ENCODE measurements at regions not wholly inside any gene's neighbourhood (a gene's known extent, or its start where the extent isn't known, plus 50 kb on each side); places are given as distances from the start of the nearest gene placed in this dataset.

GRCh38 chr5:3852161-3852916, 256.7 kb downstream of the IRX1 start:
- Mint-ChIP-seq H3K4me1 (no peaks in the 10 kb centered on the region), H3K27me3 (no peaks in the 10 kb centered on the region), H3K36me3 (no peaks in the 10 kb centered on the region), H3K4me3 (no peak overlapping the region), H3K9me3 (ENCODE audit: low read depth) (peaks cover 6% of the 10 kb centered on the region), H3K27ac (no peak overlapping the region)
- CTCF ChIA-PET = no interaction called here
- ATAC-seq (no peak), DNase-seq (no peak)

DNA sequence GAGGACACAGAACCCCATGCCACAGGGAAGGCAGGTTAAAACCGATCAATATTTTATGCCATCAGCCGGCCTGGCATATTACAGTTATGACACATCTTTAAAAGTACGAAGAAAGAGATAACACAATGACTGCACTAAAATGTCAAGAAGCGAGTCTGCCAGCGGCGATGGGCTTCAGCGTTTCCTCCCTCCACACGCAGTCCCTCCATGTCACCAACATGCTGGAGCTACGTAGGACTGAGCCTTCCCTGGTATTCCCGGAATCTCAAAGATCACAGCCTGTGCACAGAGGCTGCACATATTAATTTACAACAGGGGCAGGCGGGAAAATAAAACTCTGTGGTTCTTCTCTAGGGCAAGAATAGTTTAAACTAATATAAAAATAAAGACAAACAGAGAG, 257.7 kb downstream of the IRX1 start:
- Mint-ChIP-seq H3K27ac (no peak overlapping the region), H3K36me3 (no peaks in the 10 kb centered on the region), H3K4me1 (no peaks in the 10 kb centered on the region), H3K27me3 (no peaks in the 10 kb centered on the region), H3K4me3 (no peak overlapping the region), H3K9me3 (ENCODE audit: low read depth) (peaks cover 4% of the 10 kb centered on the region)
- no peak for DNase-seq
- CTCF ChIA-PET = no interaction called here
- ATAC-seq = no peak

DNA sequence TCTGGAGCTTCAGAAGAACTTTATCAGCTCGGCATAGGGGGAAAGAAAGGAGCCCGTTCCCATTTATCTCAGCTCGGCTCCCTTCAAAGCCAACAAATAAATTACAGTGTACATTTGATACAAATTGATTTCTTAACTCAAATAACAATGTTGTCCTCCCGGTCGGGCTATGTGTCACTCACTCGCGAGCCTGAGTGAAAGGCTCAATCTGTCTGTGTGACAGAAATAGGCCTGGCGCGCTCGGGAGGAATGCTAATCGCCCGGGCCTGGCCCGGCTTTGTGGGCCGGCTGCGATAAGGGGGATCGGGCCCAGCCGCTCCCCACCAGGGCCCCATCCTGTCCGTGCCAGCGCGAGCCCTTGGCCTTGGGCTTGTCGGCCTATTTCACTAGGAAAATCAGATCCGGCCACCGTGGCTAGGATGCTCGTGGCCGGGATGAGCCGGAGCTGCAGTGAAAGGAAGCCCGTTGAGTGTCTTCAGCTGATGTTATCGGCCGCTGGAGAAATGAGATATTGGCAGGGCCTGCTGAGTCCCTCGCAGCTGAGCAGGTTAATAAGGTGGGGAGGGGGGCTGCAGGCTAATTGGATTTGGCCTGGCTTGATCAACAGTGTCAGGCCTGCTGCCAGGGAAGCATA, 258.7 kb downstream of the IRX1 start:
- Mint-ChIP-seq H3K4me3 (no peak overlapping the region), H3K36me3 (no peaks in the 10 kb centered on the region), H3K4me1 (no peaks in the 10 kb centered on the region), H3K9me3 (ENCODE audit: low read depth) (peaks cover 8% of the 10 kb centered on the region), H3K27me3 (no peaks in the 10 kb centered on the region), H3K27ac (no peak overlapping the region)
- DNase-seq = no peak
- ATAC-seq = no peak
- CTCF ChIA-PET = no interaction called here

GRCh38 chr5:3856036-3856435, 260.4 kb downstream of the IRX1 start:
- peaks cover 10% of the 10 kb centered on the region for H3K9me3 Mint-ChIP-seq (ENCODE audit: low read depth)
- CTCF ChIA-PET = no interaction called here
- H3K27me3 Mint-ChIP-seq = no peaks in the 10 kb centered on the region
- no peaks in the 10 kb centered on the region for H3K36me3 Mint-ChIP-seq
- H3K4me1 Mint-ChIP-seq = no peaks in the 10 kb centered on the region
- no peak for DNase-seq
- no peak overlapping the region for H3K4me3 Mint-ChIP-seq
- H3K27ac Mint-ChIP-seq = no peak overlapping the region
- no peak for ATAC-seq

- no peak for ATAC-seq
- DNase-seq = no peak
- CTCF ChIA-PET = no interaction called here
- Mint-ChIP-seq H3K9me3 (ENCODE audit: low read depth) (peaks cover 5% of the 10 kb centered on the region), H3K27me3 (no peaks in the 10 kb centered on the region), H3K4me1 (no peaks in the 10 kb centered on the region), H3K27ac (no peak overlapping the region), H3K4me3 (no peak overlapping the region), H3K36me3 (no peaks in the 10 kb centered on the region)
Observed at GRCh38 chr5:3858524-3858923, 262.9 kb downstream of the IRX1 start.

DNA sequence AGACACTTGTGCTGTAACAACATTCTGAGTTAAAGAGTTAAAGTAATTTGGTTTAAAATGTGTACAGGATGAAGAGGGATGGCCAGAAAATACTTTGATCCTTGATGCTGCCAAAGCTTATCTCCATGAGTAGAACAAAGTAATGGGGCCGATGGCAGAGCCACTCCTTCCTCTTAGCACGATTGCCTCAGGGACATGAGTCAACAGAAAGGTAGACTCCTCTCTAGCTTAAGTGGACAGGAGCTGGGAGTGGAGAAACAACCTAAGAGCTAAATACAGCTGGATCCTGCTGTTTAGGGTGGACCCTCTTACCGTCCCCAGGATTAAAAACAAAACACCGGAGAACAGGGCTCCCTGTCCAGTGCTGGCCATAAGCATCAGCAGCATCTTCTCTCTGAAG, 267.3 kb downstream of the IRX1 start:
- no peak for ATAC-seq
- H3K36me3 Mint-ChIP-seq = no peaks in the 10 kb centered on the region

DNA sequence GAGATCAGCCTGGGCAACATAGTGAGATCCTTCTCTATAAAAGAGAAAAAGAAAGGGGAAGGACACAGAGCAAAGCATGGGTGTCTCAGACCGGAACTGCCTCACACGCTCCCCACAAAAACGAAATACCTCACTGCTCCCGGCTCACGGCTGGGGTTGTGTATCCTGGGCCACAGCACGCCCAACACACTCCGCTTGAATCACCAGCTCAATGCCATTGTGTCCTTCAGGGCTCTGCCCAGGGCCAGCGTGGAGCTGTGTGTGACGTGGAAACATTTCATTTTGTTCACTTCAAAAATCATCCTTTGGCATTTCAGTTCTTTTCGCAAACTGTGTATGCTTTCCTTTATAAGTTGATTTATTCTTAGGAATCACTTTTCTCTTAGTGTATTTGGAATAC, 279.5 kb downstream of the IRX1 start:
- CTCF ChIA-PET = no interaction called here
- Mint-ChIP-seq H3K4me3 (no peak overlapping the region), H3K36me3 (no peaks in the 10 kb centered on the region), H3K4me1 (no peaks in the 10 kb centered on the region), H3K9me3 (ENCODE audit: low read depth) (peaks cover 14% of the 10 kb centered on the region), H3K27me3 (no peaks in the 10 kb centered on the region), H3K27ac (no peak overlapping the region)
- DNase-seq (no peak), ATAC-seq (no peak)

More for the DNA sequence above, 267.3 kb downstream of the IRX1 start:
- Mint-ChIP-seq H3K27me3 (no peaks in the 10 kb centered on the region), H3K27ac (no peak overlapping the region), H3K4me3 (no peak overlapping the region), H3K9me3 (ENCODE audit: low read depth) (peaks cover 8% of the 10 kb centered on the region), H3K4me1 (no peaks in the 10 kb centered on the region)
- CTCF ChIA-PET = no interaction called here
- DNase-seq = no peak

DNA sequence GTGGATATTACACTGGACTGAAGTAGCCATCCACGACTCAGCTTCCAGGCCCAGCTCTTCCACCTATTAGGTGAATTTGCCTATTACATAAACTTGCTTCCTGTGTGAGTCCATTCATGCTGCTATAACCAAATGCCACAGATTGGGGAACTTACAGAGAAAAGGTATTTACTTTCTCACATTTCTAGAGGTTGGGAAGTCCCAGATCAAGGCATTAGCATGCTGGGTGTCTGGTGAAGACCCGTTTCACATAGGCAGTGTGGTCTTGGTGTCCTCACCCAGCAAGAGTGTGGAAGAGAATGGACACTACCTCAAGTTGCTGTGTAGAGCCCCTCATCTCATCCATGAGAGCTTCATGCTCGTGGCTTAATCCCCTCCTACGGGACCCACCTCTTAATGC, 282.6 kb downstream of the IRX1 start:
- CTCF ChIA-PET = no interaction called here
- Mint-ChIP-seq H3K4me3 (no peak overlapping the region), H3K27me3 (no peaks in the 10 kb centered on the region)

DNA sequence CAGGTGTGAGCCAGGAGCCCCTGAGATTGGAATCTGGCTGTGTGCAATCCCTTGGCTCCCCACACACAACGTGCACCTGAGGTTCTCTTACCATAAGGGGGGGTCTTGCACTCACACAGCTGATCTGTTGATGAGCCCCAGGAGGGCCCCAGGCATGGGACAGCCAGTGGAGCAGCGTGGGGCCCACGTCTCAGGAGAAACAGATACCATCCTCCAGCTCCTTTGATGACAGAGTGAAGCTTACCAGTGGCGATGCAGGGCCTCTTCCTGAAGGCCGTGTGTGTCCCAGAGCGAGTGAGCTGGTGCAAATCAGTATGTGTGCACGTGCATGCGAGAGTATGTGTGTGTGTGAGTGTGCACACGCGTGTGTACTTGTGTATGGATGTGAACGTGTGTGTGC, 287.4 kb downstream of the IRX1 start:
- CTCF ChIA-PET = no interaction called here
- Mint-ChIP-seq H3K9me3 (ENCODE audit: low read depth) (peaks cover 3% of the 10 kb centered on the region), H3K36me3 (no peaks in the 10 kb centered on the region), H3K27ac (no peak overlapping the region), H3K27me3 (no peaks in the 10 kb centered on the region), H3K4me3 (no peak overlapping the region), H3K4me1 (no peaks in the 10 kb centered on the region)
- no peak for DNase-seq
- ATAC-seq = no peak

More for the DNA sequence above, 282.6 kb downstream of the IRX1 start:
- H3K27ac Mint-ChIP-seq = no peak overlapping the region
- peaks cover 11% of the 10 kb centered on the region for H3K9me3 Mint-ChIP-seq (ENCODE audit: low read depth)
- no peak for DNase-seq
- no peaks in the 10 kb centered on the region for H3K36me3 Mint-ChIP-seq
- H3K4me1 Mint-ChIP-seq = no peaks in the 10 kb centered on the region
- ATAC-seq = no peak

DNA sequence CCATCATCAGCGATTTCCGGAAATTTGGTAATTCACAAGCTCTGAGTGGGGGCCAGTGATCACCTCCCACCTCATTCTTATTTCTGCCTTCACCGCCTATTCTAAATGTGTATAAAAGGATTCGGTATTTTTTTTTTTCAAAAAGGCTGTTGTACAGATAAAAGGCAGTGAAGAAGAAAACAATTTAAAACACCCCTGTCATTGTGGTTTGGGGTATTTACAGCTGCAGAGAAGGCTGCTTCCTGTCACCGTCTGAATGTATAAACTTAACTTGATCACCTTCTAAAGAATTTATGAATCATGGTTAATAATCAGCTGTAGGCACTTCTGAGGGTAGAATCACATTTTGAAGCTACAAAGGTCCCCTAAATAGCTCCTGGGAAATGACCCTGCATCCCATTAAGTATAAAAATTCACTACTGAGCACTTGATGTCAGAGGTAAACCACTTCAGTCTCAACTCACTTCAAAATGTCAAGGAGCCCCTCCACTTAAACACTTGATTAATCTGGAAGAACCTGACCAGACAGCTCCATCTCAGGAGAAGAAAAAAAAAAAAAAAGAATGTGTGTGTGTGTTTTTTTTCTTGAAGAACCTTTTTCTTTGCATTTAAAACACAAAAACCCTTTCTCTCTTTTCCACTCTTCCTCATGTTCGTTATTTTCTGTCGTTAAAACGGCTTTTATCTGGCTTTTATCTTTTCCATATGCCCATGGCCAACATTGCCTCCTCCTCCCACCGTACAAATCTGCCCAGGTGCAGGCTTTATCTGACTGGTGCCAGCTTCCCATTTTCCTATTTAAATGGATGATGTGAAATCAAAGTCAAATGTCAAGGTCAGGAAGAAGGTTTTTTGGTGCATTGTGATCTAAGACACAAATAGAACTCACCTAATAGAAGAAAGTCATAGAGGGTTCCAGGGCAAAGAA, 291.2 kb downstream of the IRX1 start:
- Mint-ChIP-seq H3K4me3 (no peak overlapping the region), H3K9me3 (ENCODE audit: low read depth) (peaks cover 8% of the 10 kb centered on the region), H3K4me1 (no peaks in the 10 kb centered on the region), H3K36me3 (no peaks in the 10 kb centered on the region), H3K27ac (no peak overlapping the region), H3K27me3 (no peaks in the 10 kb centered on the region)
- DNase-seq (no peak), ATAC-seq (no peak)
- CTCF ChIA-PET = no interaction called here

DNA sequence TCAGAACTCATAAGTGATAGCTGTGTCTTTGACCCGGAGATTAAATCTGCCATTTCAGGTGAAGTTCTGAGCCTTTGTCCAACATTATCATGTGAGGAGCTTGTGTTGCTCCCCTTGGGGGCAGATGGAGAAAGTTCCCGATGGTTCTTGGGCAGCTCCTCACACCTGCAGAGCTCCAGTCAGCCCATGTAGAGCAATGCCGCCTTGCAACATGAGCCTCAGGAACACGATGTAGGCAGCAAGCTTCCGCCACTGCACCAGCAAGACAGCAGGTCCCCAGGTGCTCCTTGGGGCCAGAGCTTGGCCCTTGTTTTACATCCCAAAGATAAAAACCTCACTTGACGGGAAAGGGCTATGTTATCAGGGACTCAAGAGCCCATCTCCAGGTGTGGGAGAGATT, 292.7 kb downstream of the IRX1 start:
- Mint-ChIP-seq H3K9me3 (ENCODE audit: low read depth) (peaks cover 8% of the 10 kb centered on the region), H3K4me3 (no peak overlapping the region), H3K27ac (no peak overlapping the region), H3K27me3 (no peaks in the 10 kb centered on the region), H3K36me3 (no peaks in the 10 kb centered on the region), H3K4me1 (no peaks in the 10 kb centered on the region)
- DNase-seq = no peak
- no peak for ATAC-seq
- CTCF ChIA-PET = no interaction called here

GRCh38 chr5:3889412-3890142, 293.9 kb downstream of the IRX1 start:
- Mint-ChIP-seq H3K9me3 (ENCODE audit: low read depth) (peaks cover 8% of the 10 kb centered on the region), H3K4me3 (no peak overlapping the region), H3K27me3 (no peaks in the 10 kb centered on the region), H3K4me1 (no peaks in the 10 kb centered on the region), H3K36me3 (no peaks in the 10 kb centered on the region), H3K27ac (no peak overlapping the region)
- ATAC-seq (no peak), DNase-seq (no peak)
- CTCF ChIA-PET = no interaction called here

DNA sequence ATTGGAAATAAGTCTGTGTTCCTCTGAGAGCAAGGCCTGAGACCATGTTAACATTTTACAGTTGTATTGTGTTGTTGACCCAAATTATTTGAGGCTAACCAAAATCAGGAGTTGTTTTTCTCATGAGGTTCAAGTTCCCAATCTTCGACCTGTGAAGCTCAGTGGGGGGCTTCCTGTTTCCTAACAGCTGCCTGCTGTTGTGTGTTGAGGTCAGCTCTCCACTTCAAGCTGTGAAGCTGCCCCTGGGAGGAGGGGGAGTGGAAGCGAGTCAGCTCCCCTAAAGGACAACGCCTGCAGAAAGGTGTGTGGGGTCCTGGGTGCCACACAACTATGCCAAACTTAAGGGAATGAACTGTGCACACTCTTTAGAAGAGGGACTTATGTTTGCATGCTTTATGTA, 295.5 kb downstream of the IRX1 start:
- ATAC-seq = no peak
- no peak overlapping the region for H3K27ac Mint-ChIP-seq
- CTCF ChIA-PET = no interaction called here
- H3K9me3 Mint-ChIP-seq (ENCODE audit: low read depth) = peaks cover 10% of the 10 kb centered on the region
- no peaks in the 10 kb centered on the region for H3K36me3 Mint-ChIP-seq
- no peak for DNase-seq
- no peaks in the 10 kb centered on the region for H3K27me3 Mint-ChIP-seq
- H3K4me3 Mint-ChIP-seq = no peak overlapping the region
- H3K4me1 Mint-ChIP-seq = no peaks in the 10 kb centered on the region

Measured in activated CD8-positive, alpha-beta memory T cell treated with anti-CD3 and anti-CD28 coated beads, Interleukin-2, amount 10 ng/mL, durations not matched to agents 7 days and 5 days (primary cell).